ENCODE measurements at regions not wholly inside any gene's neighbourhood (a gene's known extent, or its start where the extent isn't known, plus 50 kb on each side); places are given as distances from the start of the nearest gene placed in this dataset.

DNA sequence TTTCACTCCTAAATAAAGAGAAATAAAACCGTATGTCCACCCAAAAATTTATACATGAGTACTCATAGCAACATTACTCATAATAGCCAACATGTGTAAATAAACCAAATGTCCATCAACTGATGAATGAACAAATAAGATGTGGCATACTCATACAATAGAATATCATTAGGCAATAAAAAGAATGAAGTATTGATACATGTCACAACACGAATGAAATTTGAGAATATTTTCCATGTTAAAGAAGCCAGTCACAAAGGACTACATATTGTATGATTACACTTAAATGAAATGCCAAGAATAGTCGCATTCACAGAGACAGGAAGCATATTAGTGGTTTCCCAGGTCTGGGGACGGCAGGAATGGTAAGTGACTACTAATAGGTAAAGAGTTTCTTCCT, 869.2 kb downstream of the IGSF11 start:
- Histone ChIP-seq H3K27me3 (ENCODE audit: control insufficient read depth in 1 of 2, insufficient read depth in 2 of 2, low read length in 2 of 2) (no peaks in the 10 kb centered on the region), H3K4me1 (ENCODE audit: control insufficient read depth, insufficient read depth, low read length) (no peaks in the 10 kb centered on the region), H3K4me3 (ENCODE audit: low read length in 2 of 2) (no peak overlapping the region), H3K9me3 (ENCODE audit: control insufficient read depth in 2 of 2, low read length in 2 of 2) (peaks cover 0 to 3% of the 10 kb centered on the region in 2 donors), H3K36me3 (ENCODE audit: control insufficient read depth in 2 of 2, insufficient read depth in 2 of 2, low read length in 2 of 2) (no peaks in the 10 kb centered on the region), H3K9ac (ENCODE audit: low read length in 2 of 2) (no peak overlapping the region), H3K27ac (ENCODE audit: low read length) (no peak overlapping the region)

DNA sequence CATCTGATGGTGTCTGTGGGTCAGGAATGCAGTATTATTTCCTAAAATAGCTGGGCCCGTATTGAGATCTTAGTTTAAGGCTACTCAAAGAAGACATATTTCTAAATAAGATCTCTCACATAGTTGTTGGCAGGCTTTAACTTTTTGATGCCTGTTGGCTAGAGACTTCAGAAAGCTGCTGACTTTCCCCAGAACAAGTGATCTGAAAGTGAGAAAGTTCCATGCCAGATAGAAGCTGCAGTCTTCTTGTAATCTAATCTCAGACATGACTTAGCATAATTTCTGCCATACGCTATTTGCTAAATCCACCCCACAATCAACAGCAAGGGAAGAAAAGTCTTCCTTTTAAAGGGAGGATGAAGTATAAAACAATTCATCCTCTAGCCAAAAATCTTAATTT, 867.1 kb downstream of the IGSF11 start:
- Histone ChIP-seq H3K27ac (ENCODE audit: low read length) (no peak overlapping the region), H3K27me3 (ENCODE audit: control insufficient read depth in 1 of 2, insufficient read depth in 2 of 2, low read length in 2 of 2) (no peaks in the 10 kb centered on the region), H3K9me3 (ENCODE audit: control insufficient read depth in 2 of 2, low read length in 2 of 2) (peaks cover 0 to 6% of the 10 kb centered on the region in 2 donors), H3K4me3 (ENCODE audit: low read length in 2 of 2) (no peak overlapping the region), H3K36me3 (ENCODE audit: control insufficient read depth in 2 of 2, insufficient read depth in 2 of 2, low read length in 2 of 2) (no peaks in the 10 kb centered on the region), H3K4me1 (ENCODE audit: control insufficient read depth, insufficient read depth, low read length) (no peaks in the 10 kb centered on the region), H3K9ac (ENCODE audit: low read length in 2 of 2) (no peak overlapping the region)

DNA sequence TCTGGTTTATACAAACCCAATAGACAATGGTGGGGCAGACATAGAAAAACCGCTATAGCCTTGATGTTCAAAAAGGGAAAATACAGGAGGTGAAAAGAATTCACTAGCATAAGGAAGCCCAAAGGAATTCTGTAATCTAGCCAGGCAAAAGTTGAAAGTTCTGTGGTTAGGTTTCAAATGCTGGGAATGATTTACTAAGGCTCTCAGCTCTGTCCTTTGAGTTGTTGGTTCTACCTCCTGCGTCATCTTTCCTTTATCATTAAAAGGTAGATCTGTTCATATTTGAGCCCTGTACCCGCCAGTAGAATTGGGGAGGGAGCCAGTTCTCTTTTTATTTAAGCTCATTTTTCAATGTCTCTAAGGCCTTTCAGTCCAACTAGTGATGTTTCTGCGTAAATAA, 866.5 kb downstream of the IGSF11 start:
- Histone ChIP-seq H3K9ac (ENCODE audit: low read length in 2 of 2) (no peak overlapping the region), H3K36me3 (ENCODE audit: control insufficient read depth in 2 of 2, insufficient read depth in 2 of 2, low read length in 2 of 2) (no peaks in the 10 kb centered on the region), H3K27me3 (ENCODE audit: control insufficient read depth in 1 of 2, insufficient read depth in 2 of 2, low read length in 2 of 2) (no peaks in the 10 kb centered on the region), H3K9me3 (ENCODE audit: control insufficient read depth in 2 of 2, low read length in 2 of 2) (peaks cover 0 to 6% of the 10 kb centered on the region in 2 donors), H3K27ac (ENCODE audit: low read length) (no peak overlapping the region), H3K4me3 (ENCODE audit: low read length in 2 of 2) (no peak overlapping the region), H3K4me1 (ENCODE audit: control insufficient read depth, insufficient read depth, low read length) (no peaks in the 10 kb centered on the region)

DNA sequence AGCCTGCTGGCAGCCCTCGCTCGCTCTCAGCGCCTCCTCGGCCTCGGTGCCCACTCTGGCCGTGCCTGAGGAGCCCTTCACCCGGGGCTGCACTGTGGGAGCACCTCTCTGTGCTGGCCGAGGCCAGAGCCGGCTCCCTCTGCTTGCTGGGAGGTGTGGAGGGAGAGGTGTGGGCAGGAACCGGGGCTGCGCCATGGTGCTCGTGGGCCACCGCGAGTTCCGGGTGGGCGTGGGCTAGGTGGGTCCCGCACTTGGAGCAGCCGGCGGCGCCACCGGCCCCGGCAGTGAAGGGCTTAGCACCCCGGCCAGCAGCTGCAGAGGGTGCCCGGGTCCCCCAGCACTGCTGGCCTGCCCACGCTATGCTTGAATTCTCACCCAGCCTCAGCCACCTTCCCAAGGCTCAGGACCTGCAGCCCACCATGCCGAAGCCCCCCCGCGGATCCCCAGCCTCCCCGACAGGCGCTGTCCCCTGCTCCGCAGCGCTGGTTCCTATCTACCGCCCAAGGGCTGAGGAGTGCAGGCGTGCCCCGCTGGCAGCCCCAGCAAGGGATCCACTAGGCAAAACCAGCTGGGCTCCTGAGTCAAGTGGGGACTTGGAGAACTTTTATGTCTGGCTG, 863.3 kb downstream of the IGSF11 start:
- Histone ChIP-seq H3K4me1 (ENCODE audit: control insufficient read depth, insufficient read depth, low read length) (no peaks in the 10 kb centered on the region), H3K27ac (ENCODE audit: low read length) (no peak overlapping the region), H3K9me3 (ENCODE audit: control insufficient read depth in 2 of 2, low read length in 2 of 2) (peaks cover 0 to 6% of the 10 kb centered on the region in 2 donors), H3K4me3 (ENCODE audit: low read length in 2 of 2) (no peak overlapping the region), H3K9ac (ENCODE audit: low read length in 2 of 2) (no peak overlapping the region), H3K36me3 (ENCODE audit: control insufficient read depth in 2 of 2, insufficient read depth in 2 of 2, low read length in 2 of 2) (no peaks in the 10 kb centered on the region), H3K27me3 (ENCODE audit: control insufficient read depth in 1 of 2, insufficient read depth in 2 of 2, low read length in 2 of 2) (no peaks in the 10 kb centered on the region)

DNA sequence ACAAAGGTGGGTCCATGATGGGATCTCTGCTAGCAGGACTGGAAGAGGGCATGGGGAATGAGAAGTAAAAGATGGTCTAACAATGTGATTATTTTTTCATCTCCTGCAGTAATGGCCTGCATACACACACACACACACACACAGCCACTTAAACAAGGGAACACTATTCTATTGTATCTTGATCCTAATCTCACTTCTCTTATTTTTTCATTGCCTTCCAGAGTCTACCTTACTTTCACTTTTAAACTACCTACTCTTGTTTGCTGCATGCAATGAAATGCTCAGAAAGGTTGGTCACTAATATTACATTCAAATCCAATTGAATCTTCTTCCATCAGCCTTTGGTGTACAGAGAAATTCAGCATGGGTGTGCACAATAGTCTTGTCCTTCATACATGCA, 853.8 kb downstream of the IGSF11 start:
- Histone ChIP-seq H3K9ac (ENCODE audit: low read length in 2 of 2) (no peak overlapping the region), H3K36me3 (ENCODE audit: control insufficient read depth in 2 of 2, insufficient read depth in 2 of 2, low read length in 2 of 2) (no peaks in the 10 kb centered on the region), H3K4me3 (ENCODE audit: low read length in 2 of 2) (no peak overlapping the region), H3K27me3 (ENCODE audit: control insufficient read depth in 1 of 2, insufficient read depth in 2 of 2, low read length in 2 of 2) (no peaks in the 10 kb centered on the region), H3K9me3 (ENCODE audit: control insufficient read depth in 2 of 2, low read length in 2 of 2) (no peaks in the 10 kb centered on the region), H3K27ac (ENCODE audit: low read length) (no peak overlapping the region), H3K4me1 (ENCODE audit: control insufficient read depth, insufficient read depth, low read length) (no peaks in the 10 kb centered on the region)

DNA sequence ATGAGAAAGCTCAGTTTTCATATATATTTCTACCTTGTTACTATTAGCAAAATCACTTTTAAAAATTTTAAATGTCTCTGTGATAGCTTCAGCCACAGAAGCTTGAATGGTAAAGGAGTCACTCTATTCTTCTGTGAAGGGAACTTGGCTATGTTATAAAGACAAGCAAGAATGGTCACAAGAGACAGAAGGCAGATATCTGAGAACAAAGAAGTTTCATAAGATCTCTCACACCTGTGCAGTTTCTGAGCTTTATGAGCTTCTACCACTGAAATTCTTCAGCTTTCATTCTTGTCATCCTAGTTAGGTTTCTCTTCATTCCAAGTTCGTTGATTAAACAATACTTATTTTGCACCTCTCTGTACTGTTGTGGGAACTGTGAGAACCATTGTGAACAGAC, 853.4 kb downstream of the IGSF11 start:
- Histone ChIP-seq H3K4me1 (ENCODE audit: control insufficient read depth, insufficient read depth, low read length) (no peaks in the 10 kb centered on the region), H3K36me3 (ENCODE audit: control insufficient read depth in 2 of 2, insufficient read depth in 2 of 2, low read length in 2 of 2) (no peaks in the 10 kb centered on the region), H3K9me3 (ENCODE audit: control insufficient read depth in 2 of 2, low read length in 2 of 2) (no peaks in the 10 kb centered on the region), H3K27me3 (ENCODE audit: control insufficient read depth in 1 of 2, insufficient read depth in 2 of 2, low read length in 2 of 2) (no peaks in the 10 kb centered on the region), H3K9ac (ENCODE audit: low read length in 2 of 2) (no peak overlapping the region), H3K27ac (ENCODE audit: low read length) (no peak overlapping the region), H3K4me3 (ENCODE audit: low read length in 2 of 2) (no peak overlapping the region)

DNA sequence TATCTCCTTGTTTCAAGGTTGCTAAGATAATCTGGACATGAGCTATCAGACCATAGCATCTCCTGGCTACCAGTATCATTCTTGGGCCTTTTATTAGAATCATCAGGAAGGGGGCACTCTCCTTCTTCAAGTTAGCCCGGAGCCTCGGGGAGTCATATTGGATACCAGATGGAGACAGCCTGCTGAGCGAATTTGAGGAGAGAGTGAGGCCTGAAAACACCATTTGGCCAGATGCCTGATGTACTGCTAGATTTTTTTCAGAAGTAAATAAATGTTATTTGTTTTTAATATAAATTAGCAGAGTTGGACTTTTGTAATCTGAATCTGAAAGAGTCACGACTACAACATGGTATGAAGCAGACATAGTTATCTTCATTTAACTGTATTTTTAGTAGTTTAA, 848.6 kb downstream of the IGSF11 start:
- H3K9me3 ChIP-seq (ENCODE audit: control insufficient read depth in 2 of 2, low read length in 2 of 2), result peaks cover 0 to 2% of the 10 kb centered on the region in 2 donors
- no peaks in the 10 kb centered on the region for H3K27me3 ChIP-seq (ENCODE audit: control insufficient read depth in 1 of 2, insufficient read depth in 2 of 2, low read length in 2 of 2)
- H3K4me1 ChIP-seq (ENCODE audit: control insufficient read depth, insufficient read depth, low read length), result no peaks in the 10 kb centered on the region
- H3K27ac ChIP-seq (ENCODE audit: low read length), result no peak overlapping the region
- H3K36me3 ChIP-seq (ENCODE audit: control insufficient read depth in 2 of 2, insufficient read depth in 2 of 2, low read length in 2 of 2), result no peaks in the 10 kb centered on the region
- H3K9ac ChIP-seq (ENCODE audit: low read length in 2 of 2), result no peak overlapping the region
- no peak overlapping the region for H3K4me3 ChIP-seq (ENCODE audit: low read length in 2 of 2)

DNA sequence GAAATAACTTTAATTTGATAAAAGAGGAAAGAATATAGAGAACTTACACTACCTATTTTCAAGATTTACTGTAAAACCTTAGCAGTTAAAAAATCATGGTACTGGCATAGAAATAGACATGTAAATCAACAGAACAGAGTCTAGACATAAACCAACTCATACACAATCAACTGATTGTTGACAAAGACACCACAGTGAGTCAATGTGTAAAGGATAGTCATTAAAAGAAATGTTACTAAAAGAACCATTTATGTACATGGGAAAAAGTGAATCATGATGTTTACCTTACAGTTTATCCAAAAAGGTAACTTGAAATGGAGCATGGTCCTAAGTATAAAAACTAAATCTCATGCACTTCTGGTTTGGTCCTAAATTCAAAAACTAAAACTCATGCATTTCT, 847.4 kb downstream of the IGSF11 start:
- H3K36me3 ChIP-seq (ENCODE audit: control insufficient read depth in 2 of 2, insufficient read depth in 2 of 2, low read length in 2 of 2), result no peaks in the 10 kb centered on the region
- peaks cover 0 to 2% of the 10 kb centered on the region in 2 donors for H3K9me3 ChIP-seq (ENCODE audit: control insufficient read depth in 2 of 2, low read length in 2 of 2)
- no peak overlapping the region for H3K9ac ChIP-seq (ENCODE audit: low read length in 2 of 2)
- H3K27me3 ChIP-seq (ENCODE audit: control insufficient read depth in 1 of 2, insufficient read depth in 2 of 2, low read length in 2 of 2), result no peaks in the 10 kb centered on the region
- no peak overlapping the region for H3K27ac ChIP-seq (ENCODE audit: low read length)
- H3K4me1 ChIP-seq (ENCODE audit: control insufficient read depth, insufficient read depth, low read length), result no peaks in the 10 kb centered on the region
- no peak overlapping the region for H3K4me3 ChIP-seq (ENCODE audit: low read length in 2 of 2)

DNA sequence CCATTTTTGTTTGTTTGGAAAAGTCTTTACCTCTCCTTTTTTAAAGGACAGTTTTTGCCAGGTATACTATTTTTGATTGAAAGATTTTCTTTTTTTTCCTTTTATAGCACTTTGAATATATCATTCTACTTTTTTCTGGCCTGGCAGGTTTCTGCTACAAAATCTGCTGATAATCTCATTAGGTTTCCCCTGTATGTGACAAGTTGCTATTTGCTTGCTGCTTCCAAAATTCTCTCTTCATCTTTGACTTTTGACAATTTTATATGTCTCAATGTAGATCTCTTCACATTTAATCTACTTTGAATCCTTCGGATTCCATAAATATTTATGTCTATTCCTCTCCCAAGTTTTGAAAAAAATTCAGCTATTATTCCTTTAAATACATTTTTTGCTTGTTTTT, 838.5 kb downstream of the IGSF11 start:
- Histone ChIP-seq H3K27me3 (ENCODE audit: control insufficient read depth in 1 of 2, insufficient read depth in 2 of 2, low read length in 2 of 2) (no peaks in the 10 kb centered on the region), H3K9ac (ENCODE audit: low read length in 2 of 2) (no peak overlapping the region), H3K4me3 (ENCODE audit: low read length in 2 of 2) (no peak overlapping the region), H3K9me3 (ENCODE audit: control insufficient read depth in 2 of 2, low read length in 2 of 2) (peaks cover 0 to 3% of the 10 kb centered on the region in 2 donors), H3K36me3 (ENCODE audit: control insufficient read depth in 2 of 2, insufficient read depth in 2 of 2, low read length in 2 of 2) (no peaks in the 10 kb centered on the region), H3K27ac (ENCODE audit: low read length) (no peak overlapping the region), H3K4me1 (ENCODE audit: control insufficient read depth, insufficient read depth, low read length) (no peaks in the 10 kb centered on the region)

DNA sequence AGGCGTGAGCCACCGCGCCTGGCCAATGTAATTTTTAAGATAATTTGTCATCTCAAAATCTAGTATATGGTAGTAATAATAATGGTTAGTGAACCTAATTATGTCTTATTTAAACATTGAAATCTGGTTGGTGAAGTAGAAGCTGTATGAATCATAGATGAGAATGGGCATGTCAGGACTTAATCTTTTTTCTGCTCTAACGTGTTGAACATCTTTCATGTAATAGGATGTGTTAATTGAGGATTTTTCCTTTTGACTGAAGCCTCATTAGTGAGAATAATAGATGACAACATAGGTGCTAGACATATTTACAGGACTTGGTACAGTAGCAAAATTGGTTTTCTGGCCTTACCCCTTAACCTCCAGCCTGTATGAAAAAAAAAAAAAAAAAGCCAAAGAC, 835.6 kb downstream of the IGSF11 start:
- no peak overlapping the region for H3K4me3 ChIP-seq (ENCODE audit: low read length in 2 of 2)
- no peaks in the 10 kb centered on the region for H3K4me1 ChIP-seq (ENCODE audit: control insufficient read depth, insufficient read depth, low read length)
- no peak overlapping the region for H3K9ac ChIP-seq (ENCODE audit: low read length in 2 of 2)
- H3K27ac ChIP-seq (ENCODE audit: low read length), result no peak overlapping the region
- no peaks in the 10 kb centered on the region for H3K27me3 ChIP-seq (ENCODE audit: control insufficient read depth in 1 of 2, insufficient read depth in 2 of 2, low read length in 2 of 2)
- no peaks in the 10 kb centered on the region for H3K36me3 ChIP-seq (ENCODE audit: control insufficient read depth in 2 of 2, insufficient read depth in 2 of 2, low read length in 2 of 2)
- H3K9me3 ChIP-seq (ENCODE audit: control insufficient read depth in 2 of 2, low read length in 2 of 2), result peaks cover 3% of the 10 kb centered on the region in 2 donors

DNA sequence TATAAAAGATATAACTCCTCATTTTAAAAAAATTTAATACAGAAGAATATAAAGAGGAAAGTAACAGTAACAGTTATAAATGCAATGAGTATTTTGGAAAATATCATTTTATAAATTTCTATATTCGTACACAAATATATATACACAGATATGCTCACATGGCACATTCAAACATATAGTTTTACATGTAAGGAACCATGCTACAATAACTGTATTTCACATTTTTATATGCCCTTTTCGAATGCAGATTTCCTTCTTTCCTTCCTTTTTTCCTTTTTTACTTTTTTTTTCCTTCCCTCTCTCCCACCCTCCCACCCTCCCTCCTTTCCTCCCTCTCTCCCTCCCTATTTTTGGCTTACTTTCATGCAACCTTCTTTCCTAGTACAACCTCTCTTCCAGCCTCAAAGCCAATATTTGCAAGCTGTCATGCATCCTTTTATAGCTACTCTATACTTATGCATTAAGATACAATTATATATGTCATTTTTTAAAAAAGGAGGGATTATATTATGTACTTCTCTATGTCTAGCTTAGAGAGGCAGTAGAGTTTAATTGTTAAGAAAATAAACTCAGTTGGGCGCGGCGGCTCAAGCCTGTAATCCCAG, 830.5 kb downstream of the IGSF11 start:
- Histone ChIP-seq H3K9ac (ENCODE audit: low read length in 2 of 2) (no peak overlapping the region), H3K9me3 (ENCODE audit: control insufficient read depth in 2 of 2, low read length in 2 of 2) (peaks cover 0 to 3% of the 10 kb centered on the region in 2 donors), H3K4me3 (ENCODE audit: low read length in 2 of 2) (no peak overlapping the region), H3K4me1 (ENCODE audit: control insufficient read depth, insufficient read depth, low read length) (no peaks in the 10 kb centered on the region), H3K36me3 (ENCODE audit: control insufficient read depth in 2 of 2, insufficient read depth in 2 of 2, low read length in 2 of 2) (no peaks in the 10 kb centered on the region), H3K27ac (ENCODE audit: low read length) (no peak overlapping the region), H3K27me3 (ENCODE audit: control insufficient read depth in 1 of 2, insufficient read depth in 2 of 2, low read length in 2 of 2) (no peaks in the 10 kb centered on the region)
